ENCODE measurements at regions not wholly inside any gene's neighbourhood (a gene's known extent, or its start where the extent isn't known, plus 50 kb on each side); places are given as distances from the start of the nearest gene placed in this dataset.
"Not testable (repeated sequence)": the region's sequence is repeated elsewhere in the genome, so short reads cannot be mapped to it uniquely, and the experiment has no call there.

DNA sequence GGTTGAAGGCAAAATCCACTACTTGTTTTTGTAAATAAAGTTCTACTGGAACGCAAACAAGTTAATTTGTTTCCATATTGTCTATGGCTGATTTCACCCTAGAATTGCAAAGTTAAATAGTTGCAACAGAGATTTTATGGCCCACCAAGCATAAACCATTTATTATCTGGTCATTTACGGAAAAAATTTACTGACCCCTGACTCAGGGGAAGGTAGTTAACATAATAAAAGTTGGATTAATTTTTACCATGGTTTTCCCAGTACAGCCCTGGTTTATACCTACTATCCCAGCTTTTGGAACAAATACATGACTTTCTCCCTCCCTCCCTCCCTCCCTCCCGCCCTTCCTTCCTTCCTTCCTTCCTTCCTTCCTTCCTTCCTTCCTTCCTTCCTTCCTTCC, 588.9 kb upstream of the TMEFF2 start:
- DNase-seq = no peak

DNA sequence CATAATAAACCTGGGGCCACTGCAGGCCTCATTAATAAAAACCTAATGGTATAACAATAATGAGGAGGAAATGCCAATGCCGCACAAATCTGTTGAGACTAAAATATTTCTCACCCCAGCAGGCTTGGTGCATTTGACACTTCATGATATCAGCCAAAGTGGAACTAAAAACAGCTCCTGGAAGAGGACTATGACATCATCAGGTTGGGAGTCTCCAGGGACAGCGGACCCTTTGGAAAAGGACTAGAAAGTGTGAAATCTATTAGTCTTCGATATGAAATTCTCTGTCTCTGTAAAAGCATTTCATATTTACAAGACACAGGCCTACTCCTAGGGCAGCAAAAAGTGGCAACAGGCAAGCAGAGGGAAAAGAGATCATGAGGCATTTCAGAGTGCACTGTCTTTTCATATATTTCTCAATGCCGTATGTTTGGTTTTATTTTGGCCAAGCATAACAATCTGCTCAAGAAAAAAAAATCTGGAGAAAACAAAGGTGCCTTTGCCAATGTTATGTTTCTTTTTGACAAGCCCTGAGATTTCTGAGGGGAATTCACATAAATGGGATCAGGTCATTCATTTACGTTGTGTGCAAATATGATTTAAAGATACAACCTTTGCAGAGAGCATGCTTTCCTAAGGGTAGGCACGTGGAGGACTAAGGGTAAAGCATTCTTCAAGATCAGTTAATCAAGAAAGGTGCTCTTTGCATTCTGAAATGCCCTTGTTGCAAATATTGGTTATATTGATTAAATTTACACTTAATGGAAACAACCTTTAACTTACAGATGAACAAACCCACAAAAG, 580.9 kb upstream of the TMEFF2 start:
- DNase-seq = no peak

DNA sequence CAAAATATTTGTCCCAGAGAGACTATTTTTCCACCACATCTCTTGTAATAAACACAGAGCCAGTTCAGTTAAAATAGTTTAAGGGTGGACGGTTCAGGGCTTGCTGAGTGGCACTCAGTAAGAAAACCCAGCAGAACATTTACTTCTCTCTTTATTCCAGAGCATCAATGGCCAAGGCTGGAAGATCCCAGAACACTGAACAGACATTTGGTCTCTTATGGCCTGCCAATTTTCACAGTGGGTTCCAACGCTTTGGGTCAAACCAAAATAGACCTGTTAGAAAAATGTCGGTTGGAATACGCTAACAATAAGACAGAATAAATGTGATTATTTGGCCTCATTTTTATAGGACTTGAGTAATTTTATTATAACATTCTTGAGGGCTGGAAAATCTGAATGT, 580.3 kb upstream of the TMEFF2 start:
- no peak for DNase-seq

DNA sequence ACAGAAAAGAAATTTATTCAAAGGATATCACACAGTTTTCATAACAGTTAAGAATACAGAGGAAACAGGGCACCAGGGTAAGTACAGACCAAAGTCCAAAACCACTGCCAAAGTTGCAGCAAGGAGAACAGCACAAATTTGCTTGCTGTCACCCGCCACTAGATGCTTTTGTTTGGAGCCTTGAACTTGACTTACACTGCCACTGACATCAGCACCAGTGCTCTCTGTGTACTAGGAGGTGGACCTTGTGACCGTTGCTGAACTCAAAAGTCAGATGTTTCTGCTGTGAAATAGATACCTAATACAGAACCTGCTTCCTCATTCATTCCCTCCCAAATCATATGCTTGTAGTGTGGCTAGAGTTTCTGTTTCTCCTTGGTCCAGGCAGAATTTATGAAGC, 578.3 kb upstream of the TMEFF2 start:
- DNase-seq = no peak

DNA sequence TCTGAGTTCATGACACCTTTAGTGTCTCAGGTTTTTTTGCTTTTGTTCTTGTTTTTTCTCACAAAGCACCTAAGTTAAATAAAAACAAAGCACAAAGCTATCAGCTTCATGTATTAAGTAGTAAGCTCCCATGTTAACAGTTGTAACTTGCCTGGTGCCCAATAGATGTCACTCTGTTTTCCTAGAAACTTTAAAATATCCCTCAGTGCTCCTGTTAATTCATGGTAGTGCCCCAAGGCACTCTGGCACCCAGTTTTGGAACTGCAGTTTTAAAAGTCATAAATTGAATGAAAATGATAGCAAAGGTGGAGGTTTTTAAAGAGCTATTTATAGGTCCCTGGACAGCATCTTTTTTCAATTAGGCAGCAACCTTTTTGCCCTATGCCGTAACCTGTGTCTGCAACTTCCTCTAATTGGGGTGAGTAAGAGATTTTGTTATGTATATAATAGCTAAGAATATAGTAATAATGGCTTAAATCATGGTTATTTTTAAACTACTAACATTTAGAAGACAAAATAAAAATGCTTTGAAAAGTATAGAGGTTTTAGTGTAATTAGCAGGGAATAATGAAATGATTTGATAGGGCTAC, 555.0 kb upstream of the TMEFF2 start:
- DNase-seq = peak; percentile 15

DNA sequence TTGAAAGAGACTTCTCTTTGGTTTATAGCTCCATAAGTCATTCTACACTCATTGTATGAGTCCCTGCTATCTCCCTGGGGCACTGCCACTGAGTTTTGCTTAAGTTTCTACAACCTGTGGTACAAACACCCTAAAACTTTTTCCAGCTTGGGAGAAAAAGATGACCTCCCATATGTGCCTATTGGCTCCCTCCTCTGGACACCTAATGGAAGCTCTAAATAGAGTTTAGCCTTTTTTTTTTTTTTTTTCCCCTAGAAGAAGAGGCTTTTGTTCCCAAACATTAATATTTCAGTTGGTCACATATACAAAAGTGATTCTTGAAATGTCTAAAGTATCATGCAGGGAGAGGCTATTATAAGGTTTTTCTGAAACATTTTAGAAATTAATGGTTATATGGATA, 547.2 kb upstream of the TMEFF2 start:
- peak; percentile 5 for DNase-seq

DNA sequence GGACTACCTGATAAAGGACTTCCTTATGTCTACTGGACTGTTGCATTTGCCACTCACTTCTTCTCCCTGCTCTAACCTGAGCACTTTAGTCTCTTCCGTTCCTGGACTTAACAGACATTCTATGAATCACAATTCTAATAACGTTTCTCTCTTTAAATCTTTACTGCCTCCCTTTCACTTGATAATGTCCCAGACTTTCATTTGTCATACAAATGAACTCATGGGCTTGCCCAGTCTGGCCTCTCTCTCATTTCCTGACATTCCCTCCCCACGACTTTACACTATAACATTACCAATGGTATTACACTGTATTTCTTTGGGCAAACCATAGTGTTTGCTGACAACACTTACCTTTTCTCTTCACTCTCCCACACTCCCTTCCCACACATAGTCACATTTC, 540.7 kb upstream of the TMEFF2 start:
- no peak for DNase-seq

DNA sequence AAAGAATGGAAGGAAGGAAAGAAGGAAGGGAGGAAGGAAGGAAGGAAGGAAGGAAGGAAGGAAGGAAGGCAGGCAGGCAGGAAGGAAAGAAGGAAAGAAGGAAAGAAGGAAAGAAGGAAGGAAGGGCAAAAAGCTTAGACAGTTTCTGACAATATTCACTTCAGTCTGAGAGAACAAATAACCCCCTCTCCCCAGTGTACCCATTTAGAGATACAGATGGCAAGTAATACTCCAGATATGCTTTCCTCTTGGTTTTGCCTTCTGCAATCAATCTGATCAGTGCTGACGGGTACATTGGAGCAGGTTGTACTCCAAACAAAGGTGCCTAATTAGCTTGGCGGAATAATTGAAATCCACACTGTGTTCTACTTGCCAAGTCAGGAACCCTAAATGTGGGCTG, 534.6 kb upstream of the TMEFF2 start:
- DNase-seq = no peak

DNA sequence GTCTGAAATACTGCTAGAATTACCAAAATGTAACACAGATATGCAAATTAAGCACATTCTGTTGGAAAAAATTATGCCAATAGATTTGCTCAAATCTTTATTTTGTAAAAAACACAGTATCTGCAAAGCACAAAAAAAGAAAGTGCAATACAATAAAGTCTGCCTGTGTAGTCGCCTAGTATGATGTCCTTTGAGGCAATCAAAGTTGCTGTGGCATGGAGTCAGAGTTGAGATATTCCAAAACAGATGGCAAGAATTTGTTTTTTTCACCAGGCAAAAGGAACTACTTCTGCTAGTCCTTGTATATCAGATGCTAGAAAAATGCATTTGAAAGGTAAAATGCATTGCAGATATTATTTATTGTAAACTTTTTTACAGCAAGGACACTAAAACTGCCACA, 531.3 kb upstream of the TMEFF2 start:
- DNase-seq = no peak

DNA sequence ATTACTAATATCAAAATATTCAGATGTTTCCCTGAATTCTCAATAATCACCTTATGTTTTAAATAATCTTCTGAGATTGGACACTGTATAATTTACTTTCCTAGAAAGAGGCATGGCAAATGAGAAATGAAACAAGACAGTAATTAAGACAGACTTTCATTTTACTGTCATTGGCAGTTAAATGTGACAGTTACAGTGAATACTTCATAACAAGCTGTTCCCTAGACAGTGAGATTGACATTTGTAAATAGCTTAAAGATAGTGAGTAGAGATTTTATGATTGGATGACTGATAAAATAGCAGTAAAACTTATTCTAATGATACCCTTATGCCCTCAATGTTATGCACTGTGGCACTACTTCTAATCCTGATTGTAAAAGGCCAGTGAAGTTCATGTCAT, 524.9 kb upstream of the TMEFF2 start:
- no peak for DNase-seq

DNA sequence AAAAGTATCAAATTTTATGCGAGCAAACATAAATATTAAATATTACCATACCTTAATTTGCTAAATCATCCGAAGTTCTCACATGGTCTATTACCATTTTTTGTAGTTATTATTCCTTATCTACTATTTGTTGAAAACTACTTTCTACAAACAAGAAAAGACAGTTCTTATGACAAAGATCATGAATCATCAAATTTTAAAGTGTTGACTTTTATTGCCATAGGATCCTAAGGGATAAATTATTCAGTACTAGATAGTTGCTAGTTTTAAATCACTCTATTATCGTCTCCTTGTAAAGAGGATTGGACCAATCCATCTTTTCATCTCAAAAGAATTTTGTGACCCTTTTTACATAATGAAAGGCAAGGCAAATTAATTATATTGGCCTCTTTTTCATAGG, 523.6 kb upstream of the TMEFF2 start:
- DNase-seq = no peak

DNA sequence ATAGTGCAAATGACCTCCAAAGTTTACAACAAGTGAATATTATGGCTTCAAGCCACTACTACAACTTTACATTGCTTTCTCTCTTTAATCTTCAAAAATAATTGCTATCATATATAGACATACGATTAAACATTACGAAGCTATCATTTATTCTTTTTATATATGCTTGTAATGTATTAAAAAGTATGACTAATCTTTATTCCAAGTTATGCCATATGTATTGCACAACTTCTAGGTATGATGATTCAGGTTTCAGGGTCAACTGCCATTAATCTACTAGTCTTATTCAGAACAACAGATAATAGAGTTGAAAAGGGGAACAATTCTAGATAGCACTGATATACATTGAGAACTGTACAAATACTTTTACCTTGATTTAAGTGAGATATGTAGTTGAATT, 506.2 kb upstream of the TMEFF2 start:
- no peak for DNase-seq

DNA sequence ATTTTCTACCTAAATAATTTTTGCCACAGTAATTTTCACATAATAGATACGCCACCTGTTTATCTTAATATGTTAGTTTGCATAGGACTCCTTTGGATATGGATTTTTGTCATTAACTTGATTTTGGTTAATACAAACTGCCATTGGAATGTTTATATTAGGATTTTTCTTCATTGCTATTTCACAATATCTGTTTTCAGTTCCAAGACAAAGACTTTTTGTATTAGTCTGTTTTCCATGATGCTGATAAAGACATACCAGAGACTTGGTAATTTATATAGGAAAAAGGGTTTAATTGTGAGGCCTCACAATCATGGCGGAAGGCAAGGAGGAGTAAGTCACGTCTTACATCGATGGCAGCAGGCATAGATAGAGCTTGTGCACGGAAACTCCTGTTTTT, 503.1 kb upstream of the TMEFF2 start:
- no peak for DNase-seq

DNA sequence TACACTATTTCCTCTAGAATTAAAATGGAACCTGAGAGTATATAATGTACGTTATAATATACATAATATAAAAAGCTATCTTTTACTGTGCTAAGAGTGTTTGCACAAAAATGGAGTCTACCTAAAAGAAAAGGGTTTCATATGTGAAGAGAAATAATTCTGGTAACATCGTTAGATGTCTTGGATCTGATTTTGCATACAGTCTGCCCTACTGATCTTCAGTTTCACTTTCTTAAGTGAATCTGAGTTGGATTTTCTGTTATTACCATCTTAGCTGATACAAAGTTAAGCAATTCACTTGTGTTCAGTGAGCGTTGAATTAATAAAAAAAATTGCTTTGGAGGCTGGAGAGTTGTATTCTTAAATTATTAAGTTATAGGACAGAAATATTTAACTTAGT, 502.1 kb upstream of the TMEFF2 start:
- DNase-seq = no peak

DNA sequence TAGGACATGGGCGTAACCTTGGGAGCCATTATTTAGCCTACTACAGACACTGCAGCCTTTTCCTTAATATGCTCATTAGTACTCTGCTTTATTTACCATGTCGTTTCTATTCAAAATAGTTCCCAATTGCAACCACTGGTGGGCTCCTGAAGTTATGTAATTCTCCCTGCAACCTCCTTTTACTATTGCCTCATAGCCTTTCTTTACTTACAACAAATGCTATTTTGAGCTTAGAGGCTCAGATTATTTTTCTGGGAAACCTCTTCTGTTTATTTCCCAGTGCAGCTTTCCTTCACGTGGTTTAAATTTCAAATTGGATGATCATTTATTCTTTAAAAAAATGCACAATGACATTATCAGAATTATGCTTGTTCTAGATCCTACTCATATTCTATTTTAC, 492.3 kb upstream of the TMEFF2 start:
- peak; percentile 59 for DNase-seq

DNA sequence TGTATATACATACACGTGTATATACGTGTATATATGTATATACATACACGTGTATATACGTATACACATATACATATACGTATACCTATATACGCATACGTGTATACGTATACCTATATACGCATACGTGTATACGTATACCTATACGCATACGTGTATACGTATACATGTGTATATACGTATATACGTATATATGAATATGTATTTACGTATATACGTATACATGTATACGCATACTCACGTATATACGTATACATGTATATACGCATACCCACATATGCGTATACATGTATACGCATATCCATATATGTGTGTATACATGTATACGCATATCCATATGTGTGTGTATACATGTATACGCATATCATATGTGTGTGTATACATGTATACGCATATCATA, 487.8 kb upstream of the TMEFF2 start:
- not testable (repeated sequence) for DNase-seq

DNA sequence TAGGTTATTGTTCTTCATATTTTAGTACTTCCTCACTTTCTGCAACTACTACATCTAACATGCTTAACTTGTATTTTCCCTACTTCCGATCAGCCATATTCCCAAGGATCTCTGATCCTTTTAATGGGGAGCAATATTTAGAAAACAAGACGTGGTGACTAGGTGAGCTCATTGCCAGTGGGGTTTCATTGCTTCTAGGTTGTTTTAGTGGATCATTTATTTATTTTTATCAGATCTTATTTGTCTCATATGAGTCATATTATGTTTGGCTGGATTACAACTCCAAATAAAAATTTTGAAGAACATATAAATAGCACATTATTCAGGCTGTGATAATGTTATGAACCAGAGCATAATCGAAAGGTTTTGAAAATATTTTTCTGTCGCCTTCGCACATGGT, 480.9 kb upstream of the TMEFF2 start:
- no peak for DNase-seq

DNA sequence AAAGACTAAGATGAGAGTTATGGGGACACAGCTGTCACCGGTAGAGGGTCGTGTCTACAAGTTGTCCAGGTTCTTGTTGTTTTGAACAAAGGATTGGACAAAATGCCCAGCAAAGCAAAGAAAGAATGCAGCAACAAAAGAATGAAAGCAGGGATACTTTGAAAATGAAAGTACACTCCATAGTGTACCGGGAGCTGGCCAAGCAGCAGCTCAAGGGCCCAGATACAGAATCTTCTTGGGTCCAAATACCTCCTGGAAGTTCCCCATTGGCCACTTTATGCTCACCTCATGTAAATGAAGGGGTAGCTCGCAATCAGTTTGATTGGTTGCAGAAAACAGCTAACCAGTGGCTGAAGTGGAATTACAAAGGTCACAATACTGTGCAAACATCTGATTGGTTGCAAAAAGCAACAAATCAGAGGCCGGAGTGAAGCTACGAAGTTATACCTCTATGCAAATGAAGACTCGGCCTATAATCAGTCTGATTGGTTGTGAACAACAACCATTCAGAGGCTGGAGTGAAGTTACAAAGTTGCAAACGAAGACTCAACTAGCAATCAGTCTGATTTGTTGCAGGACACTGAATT, 474.9 kb upstream of the TMEFF2 start:
- DNase-seq = no peak

DNA sequence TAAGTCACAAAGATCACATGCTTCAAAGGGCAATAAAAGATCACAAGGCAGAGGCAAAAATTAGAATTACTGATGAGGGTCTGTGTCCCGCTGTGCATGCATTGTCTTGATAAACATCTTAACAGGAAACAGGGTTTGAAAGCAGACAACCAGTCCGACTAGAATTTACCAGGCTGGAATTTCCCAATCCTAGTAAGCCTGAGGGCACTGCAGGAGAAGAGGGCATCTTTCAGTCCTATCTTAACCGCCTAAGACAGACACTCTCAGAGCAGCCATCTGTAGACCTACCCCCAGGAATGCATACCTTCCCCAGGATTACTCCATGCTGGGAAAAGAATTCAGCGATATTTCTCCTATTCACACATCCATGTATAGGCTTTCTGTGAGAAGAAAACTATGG, 465.8 kb upstream of the TMEFF2 start:
- not testable (repeated sequence) for DNase-seq

DNA sequence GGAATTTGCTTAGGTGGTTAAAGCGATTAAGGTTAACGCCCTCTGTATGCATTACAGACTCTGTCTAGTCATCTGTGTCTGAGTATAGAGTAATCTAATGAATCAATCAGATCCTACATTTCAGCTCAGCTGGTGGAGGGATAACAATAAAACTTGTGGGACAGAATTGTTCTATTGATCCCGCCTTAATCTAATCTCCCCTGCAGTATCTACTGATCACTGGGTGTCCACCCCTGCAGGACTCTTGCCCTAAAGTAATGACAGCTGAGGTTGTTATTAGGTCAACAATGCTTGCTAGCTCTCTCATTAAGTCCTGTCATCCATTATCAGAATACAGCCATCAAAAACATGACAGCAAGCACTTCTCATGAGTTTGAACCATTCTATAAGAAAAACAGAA, 462.6 kb upstream of the TMEFF2 start:
- no peak for DNase-seq

DNA sequence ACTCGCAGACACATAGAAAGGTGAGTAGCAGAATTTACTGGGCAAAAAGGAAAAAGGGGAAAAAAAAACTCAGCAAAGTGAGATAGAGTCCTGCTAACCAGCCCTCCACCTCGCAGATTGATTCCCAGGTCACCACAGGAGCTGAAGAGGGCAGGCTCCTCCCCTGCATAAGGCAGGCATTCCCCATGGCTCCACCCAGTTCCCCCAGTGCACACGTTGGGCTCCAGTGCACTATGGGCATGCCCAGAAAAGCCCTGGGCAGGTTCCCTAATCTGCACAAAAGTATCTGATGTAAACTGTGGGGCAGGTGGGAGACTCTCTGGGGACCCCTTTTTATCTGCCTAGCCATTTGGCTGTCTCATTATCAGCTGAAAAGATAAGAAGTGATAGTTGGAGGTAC, 461.2 kb upstream of the TMEFF2 start:
- DNase-seq = no peak

DNA sequence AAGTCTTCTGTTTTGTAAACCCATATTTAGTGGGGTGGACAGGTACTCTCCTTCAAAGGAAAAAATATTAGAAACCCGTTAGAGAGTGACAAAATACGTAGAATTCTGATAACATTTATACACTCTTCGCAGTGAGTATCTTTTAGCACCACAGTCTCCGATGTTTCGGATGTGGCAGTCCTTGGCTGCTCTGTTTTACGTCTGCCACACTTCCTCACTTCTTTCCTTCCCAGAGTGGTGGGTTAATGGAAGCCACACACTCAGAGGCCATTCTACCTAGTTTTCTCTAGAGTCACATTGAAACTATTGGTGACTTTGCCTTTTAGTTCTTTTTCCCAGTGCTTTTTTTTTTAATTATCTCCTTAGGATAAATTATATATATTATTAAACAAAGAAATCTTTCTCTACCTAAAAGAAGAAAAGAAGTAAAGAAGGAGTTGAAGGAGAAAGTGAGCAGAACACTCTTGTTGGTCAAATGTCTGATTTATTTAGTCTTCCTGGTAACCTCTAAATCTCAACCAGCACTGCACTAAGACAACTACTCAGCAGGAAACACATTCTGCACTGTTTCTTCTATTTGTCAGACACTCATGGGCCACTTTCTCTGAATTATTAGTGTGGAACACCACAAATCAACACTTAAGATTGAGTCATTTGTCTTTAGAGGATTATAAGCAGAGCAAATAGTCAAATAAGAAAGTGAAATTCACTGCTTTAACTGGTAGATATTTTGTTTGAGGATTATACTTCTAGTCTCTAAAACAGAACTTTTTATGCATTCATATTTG, 451.3 kb upstream of the TMEFF2 start:
- DNase-seq = no peak

DNA sequence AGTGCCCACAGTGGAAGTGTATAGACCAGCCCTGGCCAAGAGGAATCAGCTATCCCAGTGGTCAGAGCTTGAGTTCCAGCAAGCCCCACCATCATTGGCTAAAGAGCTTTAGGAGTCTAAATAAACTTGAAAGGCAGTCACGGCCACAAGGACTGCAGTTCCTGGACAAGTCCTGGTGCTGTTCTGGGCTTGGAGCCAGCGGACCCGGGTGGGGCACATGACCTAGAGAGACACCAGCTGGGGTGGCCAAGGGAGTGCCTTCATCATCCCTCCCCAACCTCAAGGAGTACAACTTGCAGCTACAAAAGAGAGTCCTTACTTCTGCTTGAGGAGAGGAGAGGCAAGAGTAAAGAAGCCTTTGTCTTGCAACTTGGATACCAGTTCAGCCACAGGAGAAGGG, 439.8 kb upstream of the TMEFF2 start:
- DNase-seq = no peak

DNA sequence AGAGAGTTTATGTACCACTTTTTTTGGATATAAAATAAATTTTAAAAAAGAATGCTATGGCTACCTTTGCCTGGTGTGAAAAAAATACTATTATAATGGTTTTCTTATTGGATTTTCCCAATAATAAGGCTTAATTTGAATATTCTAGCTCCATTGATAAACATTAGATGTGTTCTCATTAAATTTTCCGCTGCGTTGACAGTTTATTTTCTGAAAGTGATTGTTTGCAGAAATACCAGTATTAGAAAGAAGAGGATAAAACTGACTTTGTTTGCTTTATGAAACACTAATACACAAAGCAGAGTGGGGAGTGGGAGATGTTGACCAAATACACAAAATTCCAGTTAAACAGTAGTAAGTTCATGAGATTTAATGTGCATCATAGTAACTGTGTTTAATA, 433.3 kb upstream of the TMEFF2 start:
- no peak for DNase-seq
